CMK (cell line): ENCODE measurements at regions not wholly inside any gene's neighbourhood (a gene's known extent, or its start where the extent isn't known, plus 50 kb on each side); places are given as distances from the start of the nearest gene placed in this dataset.

Experiments used
- DNase-seq: peaks from one replicate; pipeline ENCODE4 v3.0.0-alpha.2; 2010; ENCODE audit warnings: low read depth

- no peak for DNase-seq
Observed at GRCh38 chr15:38886315-38887163, 321.9 kb upstream of the RASGRP1 start.

GRCh38 chr15:38888701-38889221 is 324.1 kb upstream of the RASGRP1 start:
- DNase-seq = no peak

GRCh38 chr15:38890194-38890593 is 325.6 kb upstream of the RASGRP1 start:
- DNase-seq = no peak

- no peak for DNase-seq
Observed at GRCh38 chr15:38893925-38894242, 329.3 kb upstream of the RASGRP1 start.

- DNase-seq = no peak
Observed at GRCh38 chr15:38894243-38894948, 329.8 kb upstream of the RASGRP1 start.

- no peak for DNase-seq
Observed at GRCh38 chr15:38895326-38896255, 331.0 kb upstream of the RASGRP1 start.

- no peak for DNase-seq
Observed at GRCh38 chr15:38896647-38897046, 332.0 kb upstream of the RASGRP1 start.

GRCh38 chr15:38897551-38897950 is 332.9 kb upstream of the RASGRP1 start:
- DNase-seq = no peak

GRCh38 chr15:38898236-38898635 is 333.6 kb upstream of the RASGRP1 start:
- no peak for DNase-seq

- no peak for DNase-seq
Observed at GRCh38 chr15:38899300-38899699, 334.7 kb upstream of the RASGRP1 start.

GRCh38 chr15:38904298-38904697 is 339.7 kb upstream of the RASGRP1 start:
- no peak for DNase-seq

GRCh38 chr15:38905632-38906031 is 341.0 kb upstream of the RASGRP1 start:
- no peak for DNase-seq

- DNase-seq = no peak
Observed at GRCh38 chr15:38920966-38921365, 356.4 kb upstream of the RASGRP1 start.

- DNase-seq = no peak
Observed at GRCh38 chr15:38921471-38921870, 356.9 kb upstream of the RASGRP1 start.

GRCh38 chr15:38928431-38928830 is 363.8 kb upstream of the RASGRP1 start:
- DNase-seq = no peak

GRCh38 chr15:38930851-38931572 is 366.4 kb upstream of the RASGRP1 start:
- no peak for DNase-seq

- DNase-seq = no peak
Observed at GRCh38 chr15:38941399-38941953, 376.9 kb upstream of the RASGRP1 start.

- no peak for DNase-seq
Observed at GRCh38 chr15:38944536-38944935, 379.9 kb upstream of the RASGRP1 start.

GRCh38 chr15:38945551-38946298 is 381.1 kb upstream of the RASGRP1 start:
- DNase-seq = no peak

- no peak for DNase-seq
Observed at GRCh38 chr15:38954090-38954489, 389.5 kb upstream of the RASGRP1 start.

- DNase-seq = no peak
Observed at GRCh38 chr15:38961456-38961855, 396.8 kb upstream of the RASGRP1 start.
